ENCODE measurements at regions not wholly inside any gene's neighbourhood (a gene's known extent, or its start where the extent isn't known, plus 50 kb on each side); places are given as distances from the start of the nearest gene placed in this dataset.

- Mint-ChIP-seq H3K9me3 (ENCODE audit: low read depth) (peaks cover 4% of the 10 kb centered on the region), H3K36me3 (no peaks in the 10 kb centered on the region), H3K27me3 (no peaks in the 10 kb centered on the region), H3K4me3 (no peak overlapping the region), H3K27ac (no peak overlapping the region), H3K4me1 (no peaks in the 10 kb centered on the region)
- DNase-seq (no peak), ATAC-seq (no peak)
- CTCF ChIA-PET = no interaction called here
These were observed 1402.6 kb downstream of the MRPL39 start for GRCh38 chr21:24204641-24205040.

GRCh38 chr21:24200052-24200451 is 1407.2 kb downstream of the MRPL39 start:
- CTCF ChIA-PET = no interaction called here
- H3K36me3 Mint-ChIP-seq = no peaks in the 10 kb centered on the region
- no peaks in the 10 kb centered on the region for H3K4me1 Mint-ChIP-seq
- no peak for DNase-seq
- no peaks in the 10 kb centered on the region for H3K9me3 Mint-ChIP-seq (ENCODE audit: low read depth)
- no peak overlapping the region for H3K27ac Mint-ChIP-seq
- ATAC-seq = no peak
- no peak overlapping the region for H3K4me3 Mint-ChIP-seq
- H3K27me3 Mint-ChIP-seq = no peaks in the 10 kb centered on the region

- CTCF ChIA-PET = no interaction called here
- no peaks in the 10 kb centered on the region for H3K9me3 Mint-ChIP-seq (ENCODE audit: low read depth)
- no peak for DNase-seq
These were observed 1409.4 kb downstream of the MRPL39 start for GRCh38 chr21:24197923-24198322.

GRCh38 chr21:24197132-24197643 is 1410.1 kb downstream of the MRPL39 start:
- H3K9me3 Mint-ChIP-seq (ENCODE audit: low read depth) = no peaks in the 10 kb centered on the region
- CTCF ChIA-PET = no interaction called here

More at GRCh38 chr21:24197923-24198322, 1409.4 kb downstream of the MRPL39 start:
- Mint-ChIP-seq H3K4me3 (no peak overlapping the region), H3K27me3 (no peaks in the 10 kb centered on the region), H3K27ac (no peak overlapping the region), H3K4me1 (no peaks in the 10 kb centered on the region), H3K36me3 (no peaks in the 10 kb centered on the region)
- ATAC-seq = no peak

GRCh38 chr21:24188506-24188905 is 1418.8 kb downstream of the MRPL39 start:
- Mint-ChIP-seq H3K4me3 (no peak overlapping the region), H3K36me3 (no peaks in the 10 kb centered on the region), H3K9me3 (ENCODE audit: low read depth) (no peaks in the 10 kb centered on the region), H3K27me3 (no peaks in the 10 kb centered on the region), H3K27ac (no peak overlapping the region), H3K4me1 (no peaks in the 10 kb centered on the region)
- CTCF ChIA-PET = no interaction called here
- no peak for DNase-seq
- no peak for ATAC-seq

More at GRCh38 chr21:24197132-24197643, 1410.1 kb downstream of the MRPL39 start:
- no peak for ATAC-seq
- no peak overlapping the region for H3K4me3 Mint-ChIP-seq
- H3K27me3 Mint-ChIP-seq = no peaks in the 10 kb centered on the region
- H3K27ac Mint-ChIP-seq = no peak overlapping the region
- no peaks in the 10 kb centered on the region for H3K36me3 Mint-ChIP-seq
- no peak for DNase-seq
- H3K4me1 Mint-ChIP-seq = no peaks in the 10 kb centered on the region

GRCh38 chr21:24183077-24183476 is 1424.2 kb downstream of the MRPL39 start:
- no peaks in the 10 kb centered on the region for H3K36me3 Mint-ChIP-seq
- no peak overlapping the region for H3K4me3 Mint-ChIP-seq
- H3K27me3 Mint-ChIP-seq = no peaks in the 10 kb centered on the region
- DNase-seq (no peak), ATAC-seq (no peak)
- CTCF ChIA-PET = no interaction called here
- no peak overlapping the region for H3K27ac Mint-ChIP-seq
- peaks cover 4% of the 10 kb centered on the region for H3K9me3 Mint-ChIP-seq (ENCODE audit: low read depth)
- H3K4me1 Mint-ChIP-seq = no peaks in the 10 kb centered on the region

- Mint-ChIP-seq H3K9me3 (ENCODE audit: low read depth) (peaks cover 4% of the 10 kb centered on the region), H3K27me3 (no peaks in the 10 kb centered on the region), H3K27ac (no peak overlapping the region), H3K36me3 (no peaks in the 10 kb centered on the region), H3K4me1 (no peaks in the 10 kb centered on the region), H3K4me3 (no peak overlapping the region)
- CTCF ChIA-PET = no interaction called here
- DNase-seq = no peak
- ATAC-seq = no peak
These were observed 1428.2 kb downstream of the MRPL39 start for GRCh38 chr21:24179110-24179509.

GRCh38 chr21:24175106-24175505 is 1432.2 kb downstream of the MRPL39 start:
- CTCF ChIA-PET = no interaction called here
- no peaks in the 10 kb centered on the region for H3K36me3 Mint-ChIP-seq

GRCh38 chr21:24171736-24172135 is 1435.5 kb downstream of the MRPL39 start:
- no peaks in the 10 kb centered on the region for H3K4me1 Mint-ChIP-seq

More at GRCh38 chr21:24175106-24175505, 1432.2 kb downstream of the MRPL39 start:
- Mint-ChIP-seq H3K27ac (no peak overlapping the region), H3K9me3 (ENCODE audit: low read depth) (peaks cover 4% of the 10 kb centered on the region), H3K4me1 (no peaks in the 10 kb centered on the region), H3K27me3 (no peaks in the 10 kb centered on the region), H3K4me3 (no peak overlapping the region)
- DNase-seq (no peak), ATAC-seq (no peak)

GRCh38 chr21:24163539-24163938 is 1443.7 kb downstream of the MRPL39 start:
- H3K4me1 Mint-ChIP-seq = no peaks in the 10 kb centered on the region
- DNase-seq = no peak
- no peaks in the 10 kb centered on the region for H3K36me3 Mint-ChIP-seq
- no peak overlapping the region for H3K4me3 Mint-ChIP-seq
- H3K9me3 Mint-ChIP-seq (ENCODE audit: low read depth) = no peaks in the 10 kb centered on the region
- CTCF ChIA-PET = no interaction called here
- no peak overlapping the region for H3K27ac Mint-ChIP-seq
- ATAC-seq = no peak
- H3K27me3 Mint-ChIP-seq = no peaks in the 10 kb centered on the region

More at GRCh38 chr21:24171736-24172135, 1435.5 kb downstream of the MRPL39 start:
- Mint-ChIP-seq H3K27ac (no peak overlapping the region), H3K36me3 (no peaks in the 10 kb centered on the region), H3K4me3 (no peak overlapping the region), H3K27me3 (no peaks in the 10 kb centered on the region), H3K9me3 (ENCODE audit: low read depth) (no peaks in the 10 kb centered on the region)
- DNase-seq (no peak), ATAC-seq (no peak)
- CTCF ChIA-PET = no interaction called here

GRCh38 chr21:24160528-24160927 is 1446.8 kb downstream of the MRPL39 start:
- no peak for ATAC-seq
- no peaks in the 10 kb centered on the region for H3K9me3 Mint-ChIP-seq (ENCODE audit: low read depth)
- no peak for DNase-seq
- no peaks in the 10 kb centered on the region for H3K36me3 Mint-ChIP-seq
- H3K27me3 Mint-ChIP-seq = no peaks in the 10 kb centered on the region
- H3K27ac Mint-ChIP-seq = no peak overlapping the region
- CTCF ChIA-PET = no interaction called here
- no peaks in the 10 kb centered on the region for H3K4me1 Mint-ChIP-seq
- H3K4me3 Mint-ChIP-seq = no peak overlapping the region

GRCh38 chr21:24153137-24153536 is 1454.1 kb downstream of the MRPL39 start:
- no peaks in the 10 kb centered on the region for H3K27me3 Mint-ChIP-seq
- H3K4me1 Mint-ChIP-seq = no peaks in the 10 kb centered on the region
- CTCF ChIA-PET = no interaction called here

GRCh38 chr21:24150753-24151152 is 1456.5 kb downstream of the MRPL39 start:
- Mint-ChIP-seq H3K4me1 (no peaks in the 10 kb centered on the region), H3K27ac (no peak overlapping the region), H3K36me3 (no peaks in the 10 kb centered on the region), H3K4me3 (no peak overlapping the region), H3K27me3 (no peaks in the 10 kb centered on the region), H3K9me3 (ENCODE audit: low read depth) (peaks cover 3% of the 10 kb centered on the region)
- ATAC-seq = no peak
- CTCF ChIA-PET = no interaction called here
- DNase-seq = no peak

More at GRCh38 chr21:24153137-24153536, 1454.1 kb downstream of the MRPL39 start:
- ATAC-seq (no peak), DNase-seq (no peak)
- H3K36me3 Mint-ChIP-seq = no peaks in the 10 kb centered on the region
- H3K4me3 Mint-ChIP-seq = no peak overlapping the region
- no peak overlapping the region for H3K27ac Mint-ChIP-seq
- peaks cover 3% of the 10 kb centered on the region for H3K9me3 Mint-ChIP-seq (ENCODE audit: low read depth)

- ATAC-seq = no peak
- H3K36me3 Mint-ChIP-seq = no peaks in the 10 kb centered on the region
- no peaks in the 10 kb centered on the region for H3K4me1 Mint-ChIP-seq
- CTCF ChIA-PET = no interaction called here
- peaks cover 3% of the 10 kb centered on the region for H3K9me3 Mint-ChIP-seq (ENCODE audit: low read depth)
- no peak for DNase-seq
- H3K27me3 Mint-ChIP-seq = no peaks in the 10 kb centered on the region
- no peak overlapping the region for H3K4me3 Mint-ChIP-seq
- H3K27ac Mint-ChIP-seq = no peak overlapping the region
These were observed 1458.8 kb downstream of the MRPL39 start for GRCh38 chr21:24148461-24148860.

- no peaks in the 10 kb centered on the region for H3K4me1 Mint-ChIP-seq
- no peak overlapping the region for H3K4me3 Mint-ChIP-seq
- no peak for DNase-seq
- no peaks in the 10 kb centered on the region for H3K27me3 Mint-ChIP-seq
- no peak overlapping the region for H3K27ac Mint-ChIP-seq
- H3K36me3 Mint-ChIP-seq = no peaks in the 10 kb centered on the region
- ATAC-seq = no peak
- CTCF ChIA-PET = no interaction called here
- peaks cover 3% of the 10 kb centered on the region for H3K9me3 Mint-ChIP-seq (ENCODE audit: low read depth)
These were observed 1459.6 kb downstream of the MRPL39 start for GRCh38 chr21:24147674-24148073.
